ENCODE measurements at regions not wholly inside any gene's neighbourhood (a gene's known extent, or its start where the extent isn't known, plus 50 kb on each side); places are given as distances from the start of the nearest gene placed in this dataset.
A peak's percentile ranks its signal among the peaks of the same experiment; 100 is the strongest.

DNA sequence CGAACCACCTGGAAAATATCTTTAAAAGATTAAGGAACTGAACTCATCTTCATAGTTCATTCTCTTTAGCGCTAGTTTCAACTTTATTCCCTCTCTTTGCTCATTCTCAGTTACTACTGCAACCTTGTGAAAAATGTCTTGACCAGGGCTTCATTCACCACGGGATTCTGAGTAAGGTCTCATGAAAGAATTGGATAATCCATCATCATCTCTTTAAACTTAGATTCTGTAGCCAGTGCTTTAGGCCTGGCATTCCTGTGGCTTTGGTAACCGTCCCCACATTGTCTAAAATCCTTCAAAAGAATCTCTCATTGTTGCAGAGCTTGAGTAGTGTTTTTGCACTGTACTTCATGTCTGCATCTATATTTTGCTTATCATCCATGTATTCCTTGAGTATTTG, 229.5 kb downstream of the ETAA1 start:
- H3K27me3 ChIP-seq (ENCODE audit: control insufficient read depth in 2 of 2, insufficient read depth in 2 of 2, low read length in 2 of 2), result no peaks in the 10 kb centered on the region
- intact Hi-C loops (cut with micrococcal nuclease), result no loop called here
- H3K27ac ChIP-seq (ENCODE audit: low read depth in 1 of 2, low read length in 2 of 2), result no peak overlapping the region
- H3K27me3 Mint-ChIP-seq (ENCODE audit: low read depth in 3 of 3), result no peaks in the 10 kb centered on the region
- H3K79me2 ChIP-seq (ENCODE audit: insufficient read depth, low read length), result no peaks in the 10 kb centered on the region
- no peaks in the 10 kb centered on the region for H3K36me3 Mint-ChIP-seq
- H3K27ac Mint-ChIP-seq, result peak overlapping the region in 1 of 7 donors; percentile 4
- H3K4me1 ChIP-seq (ENCODE audit: control insufficient read depth in 1 of 2, insufficient read depth in 2 of 2, low read length in 2 of 2), result no peaks in the 10 kb centered on the region
- H3K4me3 ChIP-seq (replicated peaks in 1 of 3; ENCODE audit: low read depth in 2 of 3, low read length in 3 of 3), result no peak overlapping the region
- H3K9me3 ChIP-seq (replicated peaks in 1 of 2; ENCODE audit: control insufficient read depth in 1 of 2, insufficient read depth in 1 of 2, low read length in 2 of 2), result no peaks in the 10 kb centered on the region
- H3K9ac ChIP-seq (ENCODE audit: insufficient read depth, low read length, poor library complexity, severe bottlenecking), result no peak overlapping the region
- DNase-seq, result no peak
- H3K4me1 Mint-ChIP-seq, result peaks cover 6% of the 10 kb centered on the region
- H3K36me3 ChIP-seq (replicated peaks in 1 of 2; ENCODE audit: control insufficient read depth in 1 of 2, insufficient read depth in 2 of 2, low read length in 2 of 2), result no peaks in the 10 kb centered on the region
- TF ChIP-seq, protein P1, sequence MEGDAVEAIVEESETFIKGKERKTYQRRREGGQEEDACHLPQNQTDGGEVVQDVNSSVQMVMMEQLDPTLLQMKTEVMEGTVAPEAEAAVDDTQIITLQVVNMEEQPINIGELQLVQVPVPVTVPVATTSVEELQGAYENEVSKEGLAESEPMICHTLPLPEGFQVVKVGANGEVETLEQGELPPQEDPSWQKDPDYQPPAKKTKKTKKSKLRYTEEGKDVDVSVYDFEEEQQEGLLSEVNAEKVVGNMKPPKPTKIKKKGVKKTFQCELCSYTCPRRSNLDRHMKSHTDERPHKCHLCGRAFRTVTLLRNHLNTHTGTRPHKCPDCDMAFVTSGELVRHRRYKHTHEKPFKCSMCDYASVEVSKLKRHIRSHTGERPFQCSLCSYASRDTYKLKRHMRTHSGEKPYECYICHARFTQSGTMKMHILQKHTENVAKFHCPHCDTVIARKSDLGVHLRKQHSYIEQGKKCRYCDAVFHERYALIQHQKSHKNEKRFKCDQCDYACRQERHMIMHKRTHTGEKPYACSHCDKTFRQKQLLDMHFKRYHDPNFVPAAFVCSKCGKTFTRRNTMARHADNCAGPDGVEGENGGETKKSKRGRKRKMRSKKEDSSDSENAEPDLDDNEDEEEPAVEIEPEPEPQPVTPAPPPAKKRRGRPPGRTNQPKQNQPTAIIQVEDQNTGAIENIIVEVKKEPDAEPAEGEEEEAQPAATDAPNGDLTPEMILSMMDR (IDR thresholded peaks at IDR 0.05), result no peak
- H2AFZ ChIP-seq (ENCODE audit: insufficient read depth, low read depth, low read length, poor library complexity, severe bottlenecking), result no peak overlapping the region
- no peaks in the 10 kb centered on the region for H4K20me1 ChIP-seq (ENCODE audit: insufficient read depth, low read length)
- peaks cover 0 to 4% (median 0%) of the 10 kb centered on the region in 7 donors for H3K9me3 Mint-ChIP-seq
- WGBS (ENCODE audit: insufficient coverage), result 96% methylated on average over 3 of the region's 4 CpGs
- no peak overlapping the region for H3K4me3 Mint-ChIP-seq
- no peak overlapping the region for H3K4me2 ChIP-seq (replicated peaks; ENCODE audit: extremely low read depth, low read length, poor library complexity, severe bottlenecking)

DNA sequence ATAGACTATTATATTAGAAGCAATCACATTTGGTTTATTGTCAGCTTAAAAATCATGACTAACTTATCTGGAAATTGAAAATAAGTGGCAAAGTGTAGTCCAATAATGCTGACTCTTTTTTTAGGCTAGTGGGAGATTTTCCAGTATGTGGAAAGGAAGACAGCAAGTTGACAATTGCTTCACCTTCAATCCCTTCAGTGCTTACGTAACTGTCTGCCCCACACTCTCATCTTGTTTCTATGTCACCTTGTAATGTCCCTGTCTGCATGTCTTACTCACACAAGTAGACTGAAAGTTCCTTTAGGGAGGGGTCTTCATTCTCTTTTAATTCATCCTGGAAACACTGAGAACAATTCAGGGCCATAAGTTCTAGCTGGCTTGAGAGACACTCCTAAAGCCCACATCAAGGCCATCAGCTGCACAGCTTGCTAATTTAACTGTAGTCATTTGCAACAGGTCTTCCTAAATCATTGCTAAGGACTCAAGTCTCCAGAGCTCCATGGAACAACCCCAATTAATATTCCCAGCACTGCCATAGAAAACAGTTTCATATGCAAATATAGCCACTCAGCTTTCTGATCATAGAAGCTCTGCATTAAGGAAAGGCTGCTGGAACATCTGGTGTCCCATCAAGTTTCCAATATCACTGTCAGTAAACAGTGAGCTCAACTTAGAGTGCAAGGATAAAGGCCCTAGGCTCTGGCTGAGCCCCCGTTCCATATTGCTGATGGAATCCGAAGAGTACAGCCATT, 230.5 kb downstream of the ETAA1 start:
- H3K4me3 ChIP-seq (replicated peaks in 1 of 3; ENCODE audit: low read depth in 2 of 3, low read length in 3 of 3), result no peak overlapping the region
- no peaks in the 10 kb centered on the region for H4K20me1 ChIP-seq (ENCODE audit: insufficient read depth, low read length)
- no peaks in the 10 kb centered on the region for H3K36me3 ChIP-seq (replicated peaks in 1 of 2; ENCODE audit: control insufficient read depth in 1 of 2, insufficient read depth in 2 of 2, low read length in 2 of 2)
- H3K9ac ChIP-seq (ENCODE audit: insufficient read depth, low read length, poor library complexity, severe bottlenecking), result no peak overlapping the region
- H3K4me3 Mint-ChIP-seq, result no peak overlapping the region
- no peaks in the 10 kb centered on the region for H3K79me2 ChIP-seq (ENCODE audit: insufficient read depth, low read length)
- H3K4me1 Mint-ChIP-seq, result peaks cover 6% of the 10 kb centered on the region
- TF ChIP-seq, protein P1 (IDR thresholded peaks at IDR 0.05), result no peak
- H3K4me1 ChIP-seq (ENCODE audit: control insufficient read depth in 1 of 2, insufficient read depth in 2 of 2, low read length in 2 of 2), result no peaks in the 10 kb centered on the region
- no peak overlapping the region for H3K4me2 ChIP-seq (replicated peaks; ENCODE audit: extremely low read depth, low read length, poor library complexity, severe bottlenecking)
- no peak overlapping the region for H3K27ac ChIP-seq (ENCODE audit: low read depth in 1 of 2, low read length in 2 of 2)
- H2AFZ ChIP-seq (ENCODE audit: insufficient read depth, low read depth, low read length, poor library complexity, severe bottlenecking), result no peak overlapping the region
- no peaks in the 10 kb centered on the region for H3K36me3 Mint-ChIP-seq
- no peak for DNase-seq
- H3K27me3 Mint-ChIP-seq (ENCODE audit: low read depth in 3 of 3), result no peaks in the 10 kb centered on the region
- H3K9me3 ChIP-seq (replicated peaks in 1 of 2; ENCODE audit: control insufficient read depth in 1 of 2, insufficient read depth in 1 of 2, low read length in 2 of 2), result no peaks in the 10 kb centered on the region
- WGBS (ENCODE audit: insufficient coverage), result 100% methylated on average over 1 of the region's 3 CpGs
- intact Hi-C loops (cut with micrococcal nuclease), result no loop called here
- H3K27me3 ChIP-seq (ENCODE audit: control insufficient read depth in 2 of 2, insufficient read depth in 2 of 2, low read length in 2 of 2), result no peaks in the 10 kb centered on the region
- peaks cover 0 to 2% (median 0%) of the 10 kb centered on the region in 7 donors for H3K9me3 Mint-ChIP-seq
- no peak overlapping the region for H3K27ac Mint-ChIP-seq
